ENCODE measurements at regions not wholly inside any gene's neighbourhood (a gene's known extent, or its start where the extent isn't known, plus 50 kb on each side); places are given as distances from the start of the nearest gene placed in this dataset.
"Not testable (repeated sequence)": the region's sequence is repeated elsewhere in the genome, so short reads cannot be mapped to it uniquely, and the experiment has no call there.

GRCh38 chr16:63896383-63897109 is 1225.3 kb downstream of the CDH11 start:
- no peak for ATAC-seq
- no peaks in the 10 kb centered on the region for H3K27me3 Mint-ChIP-seq
- H3K4me1 Mint-ChIP-seq, result no peaks in the 10 kb centered on the region
- no peak overlapping the region for H3K4me3 Mint-ChIP-seq
- POLR2A ChIA-PET, result no interaction called here
- DNase-seq, result no peak
- no peaks in the 10 kb centered on the region for H3K36me3 Mint-ChIP-seq
- peaks cover 0 to 30% (median 8%) of the 10 kb centered on the region in 9 donors for H3K9me3 Mint-ChIP-seq
- no peak overlapping the region for H3K27ac Mint-ChIP-seq

- POLR2A ChIA-PET, result no interaction called here
- H3K4me1 Mint-ChIP-seq, result no peaks in the 10 kb centered on the region
- H3K27me3 Mint-ChIP-seq, result no peaks in the 10 kb centered on the region
- peaks cover 4 to 52% (median 18%) of the 10 kb centered on the region in 9 donors for H3K9me3 Mint-ChIP-seq
- ATAC-seq (no peak), DNase-seq (no peak)
- peaks cover 0 to 5% (median 0%) of the 10 kb centered on the region in 3 donors for H3K36me3 Mint-ChIP-seq
- no peak overlapping the region for H3K27ac Mint-ChIP-seq
- H3K4me3 Mint-ChIP-seq, result no peak overlapping the region
Observed at GRCh38 chr16:63890723-63891122, 1231.1 kb downstream of the CDH11 start.

GRCh38 chr16:63890081-63890480 is 1231.8 kb downstream of the CDH11 start:
- ATAC-seq, result no peak
- no peaks in the 10 kb centered on the region for H3K4me1 Mint-ChIP-seq
- no peak for DNase-seq
- POLR2A ChIA-PET, result no interaction called here
- H3K36me3 Mint-ChIP-seq, result peaks cover 0 to 5% (median 0%) of the 10 kb centered on the region in 3 donors
- H3K9me3 Mint-ChIP-seq, result peaks cover 6 to 51% (median 18%) of the 10 kb centered on the region in 9 donors
- H3K27me3 Mint-ChIP-seq, result no peaks in the 10 kb centered on the region
- no peak overlapping the region for H3K27ac Mint-ChIP-seq
- no peak overlapping the region for H3K4me3 Mint-ChIP-seq

GRCh38 chr16:63883091-63883490 is 1238.8 kb downstream of the CDH11 start:
- POLR2A ChIA-PET, result no interaction called here
- Mint-ChIP-seq H3K36me3 (peaks cover 0 to 9% (median 0%) of the 10 kb centered on the region in 3 donors), H3K4me1 (no peaks in the 10 kb centered on the region), H3K27me3 (no peaks in the 10 kb centered on the region), H3K4me3 (no peak overlapping the region), H3K27ac (no peak overlapping the region), H3K9me3 (peaks cover 5 to 62% (median 24%) of the 10 kb centered on the region in 9 donors)
- ATAC-seq, result no peak
- DNase-seq, result no peak

- H3K27me3 Mint-ChIP-seq, result no peaks in the 10 kb centered on the region
- no peak overlapping the region for H3K27ac Mint-ChIP-seq
- DNase-seq (no peak), ATAC-seq (no peak)
- POLR2A ChIA-PET, result no interaction called here
- peaks cover 5 to 64% (median 24%) of the 10 kb centered on the region in 9 donors for H3K9me3 Mint-ChIP-seq
- H3K36me3 Mint-ChIP-seq, result peaks cover 0 to 9% (median 0%) of the 10 kb centered on the region in 3 donors
- H3K4me1 Mint-ChIP-seq, result no peaks in the 10 kb centered on the region
- no peak overlapping the region for H3K4me3 Mint-ChIP-seq
Observed at GRCh38 chr16:63882576-63882975, 1239.3 kb downstream of the CDH11 start.

GRCh38 chr16:63880948-63881347 is 1240.9 kb downstream of the CDH11 start:
- ATAC-seq, result no peak
- no peak for DNase-seq
- H3K27ac Mint-ChIP-seq, result no peak overlapping the region
- H3K4me1 Mint-ChIP-seq, result no peaks in the 10 kb centered on the region
- no peak overlapping the region for H3K4me3 Mint-ChIP-seq
- POLR2A ChIA-PET, result no interaction called here
- no peaks in the 10 kb centered on the region for H3K27me3 Mint-ChIP-seq
- peaks cover 0 to 16% (median 0%) of the 10 kb centered on the region in 3 donors for H3K36me3 Mint-ChIP-seq
- H3K9me3 Mint-ChIP-seq, result peaks cover 5 to 58% (median 25%) of the 10 kb centered on the region in 9 donors

GRCh38 chr16:63877401-63877800 is 1244.5 kb downstream of the CDH11 start:
- POLR2A ChIA-PET, result no interaction called here

GRCh38 chr16:63876103-63876502 is 1245.8 kb downstream of the CDH11 start:
- POLR2A ChIA-PET, result no interaction called here
- Mint-ChIP-seq H3K27me3 (no peaks in the 10 kb centered on the region), H3K4me3 (no peak overlapping the region), H3K27ac (no peak overlapping the region), H3K36me3 (peaks cover 0 to 9% (median 0%) of the 10 kb centered on the region in 3 donors), H3K4me1 (no peaks in the 10 kb centered on the region), H3K9me3 (peaks cover 6 to 36% (median 16%) of the 10 kb centered on the region in 9 donors)
- DNase-seq, result no peak
- ATAC-seq, result no peak

More at GRCh38 chr16:63877401-63877800, 1244.5 kb downstream of the CDH11 start:
- DNase-seq (no peak), ATAC-seq (no peak)
- H3K27ac Mint-ChIP-seq, result no peak overlapping the region
- no peaks in the 10 kb centered on the region for H3K27me3 Mint-ChIP-seq
- H3K4me3 Mint-ChIP-seq, result no peak overlapping the region
- peaks cover 4 to 49% (median 18%) of the 10 kb centered on the region in 9 donors for H3K9me3 Mint-ChIP-seq
- H3K4me1 Mint-ChIP-seq, result no peaks in the 10 kb centered on the region
- H3K36me3 Mint-ChIP-seq, result peaks cover 0 to 11% (median 0%) of the 10 kb centered on the region in 3 donors

GRCh38 chr16:63860700-63861099 is 1261.2 kb downstream of the CDH11 start:
- H3K36me3 Mint-ChIP-seq, H3K4me1 Mint-ChIP-seq, H3K4me3 Mint-ChIP-seq, DNase-seq, H3K27ac Mint-ChIP-seq, ATAC-seq, POLR2A ChIA-PET, H3K27me3 Mint-ChIP-seq: not testable (repeated sequence)
- peaks cover 2 to 27% (median 9%) of the 10 kb centered on the region in 9 donors for H3K9me3 Mint-ChIP-seq

- POLR2A ChIA-PET, result no interaction called here
- Mint-ChIP-seq H3K4me1 (no peaks in the 10 kb centered on the region), H3K27ac (no peak overlapping the region), H3K36me3 (no peaks in the 10 kb centered on the region), H3K4me3 (no peak overlapping the region), H3K27me3 (no peaks in the 10 kb centered on the region), H3K9me3 (peaks cover 0 to 11% (median 4%) of the 10 kb centered on the region in 9 donors)
- ATAC-seq, result no peak
- no peak for DNase-seq
Observed at GRCh38 chr16:63856537-63856936, 1265.3 kb downstream of the CDH11 start.

- Mint-ChIP-seq H3K27me3 (no peaks in the 10 kb centered on the region), H3K4me1 (no peaks in the 10 kb centered on the region), H3K9me3 (peaks cover 6 to 31% (median 19%) of the 10 kb centered on the region in 9 donors), H3K36me3 (peaks cover 0 to 8% (median 0%) of the 10 kb centered on the region in 3 donors), H3K4me3 (no peak overlapping the region), H3K27ac (no peak overlapping the region)
- ATAC-seq (no peak), DNase-seq (no peak)
- POLR2A ChIA-PET, result no interaction called here
Observed at GRCh38 chr16:63850979-63851378, 1270.9 kb downstream of the CDH11 start.

- H3K36me3 Mint-ChIP-seq, result peaks cover 0 to 9% (median 0%) of the 10 kb centered on the region in 3 donors
- no peak overlapping the region for H3K4me3 Mint-ChIP-seq
- peaks cover 9 to 66% (median 28%) of the 10 kb centered on the region in 9 donors for H3K9me3 Mint-ChIP-seq
- H3K4me1 Mint-ChIP-seq, result no peaks in the 10 kb centered on the region
- POLR2A ChIA-PET, result no interaction called here
- no peak overlapping the region for H3K27ac Mint-ChIP-seq
- no peaks in the 10 kb centered on the region for H3K27me3 Mint-ChIP-seq
- no peak for ATAC-seq
- no peak for DNase-seq
Observed at GRCh38 chr16:63841271-63841670, 1280.6 kb downstream of the CDH11 start.

GRCh38 chr16:63830061-63830460 is 1291.8 kb downstream of the CDH11 start:
- Mint-ChIP-seq H3K4me3 (no peak overlapping the region), H3K36me3 (no peaks in the 10 kb centered on the region), H3K4me1 (no peaks in the 10 kb centered on the region), H3K27me3 (no peaks in the 10 kb centered on the region), H3K27ac (no peak overlapping the region), H3K9me3 (peaks cover 9 to 41% (median 24%) of the 10 kb centered on the region in 9 donors)
- ATAC-seq, result no peak
- no peak for DNase-seq
- POLR2A ChIA-PET, result no interaction called here

GRCh38 chr16:63822818-63823217 is 1299.0 kb downstream of the CDH11 start:
- DNase-seq, result no peak
- Mint-ChIP-seq H3K4me1 (no peaks in the 10 kb centered on the region), H3K27ac (no peak overlapping the region), H3K36me3 (peaks cover 0 to 19% (median 0%) of the 10 kb centered on the region in 3 donors), H3K4me3 (no peak overlapping the region), H3K27me3 (no peaks in the 10 kb centered on the region), H3K9me3 (peaks cover 12 to 62% (median 25%) of the 10 kb centered on the region in 9 donors)
- POLR2A ChIA-PET, result no interaction called here
- no peak for ATAC-seq
